ENCODE measurements at regions not wholly inside any gene's neighbourhood (a gene's known extent, or its start where the extent isn't known, plus 50 kb on each side); places are given as distances from the start of the nearest gene placed in this dataset.

DNA sequence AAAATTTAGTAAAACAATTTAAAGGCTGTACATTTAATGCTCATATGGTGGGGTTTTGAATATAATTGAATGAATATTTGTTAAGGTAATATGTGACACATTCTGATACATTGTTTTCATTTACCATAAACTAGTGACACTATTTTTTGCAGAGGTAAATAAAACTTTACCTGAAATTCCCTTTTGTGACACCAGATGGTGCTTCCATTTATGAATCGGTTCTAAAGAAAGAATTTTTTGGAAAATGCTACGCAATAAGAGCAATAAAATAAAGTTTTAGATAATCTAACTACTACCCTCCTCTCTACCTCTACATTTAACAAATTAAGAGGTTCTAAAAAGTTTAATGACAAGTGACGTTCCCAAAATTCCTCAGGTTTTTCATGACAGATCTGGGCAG lies 448.9 kb downstream of the MAGEB5 start:
- no peak overlapping the region for H3K4me3 Mint-ChIP-seq
- no peaks in the 10 kb centered on the region for H3K4me1 Mint-ChIP-seq (ENCODE audit: low read depth)
- H3K36me3 Mint-ChIP-seq (ENCODE audit: low read depth): no peaks in the 10 kb centered on the region
- ChIA-PET POLR2A (no interaction called here), CTCF (no interaction called here)
- H3K9me3 Mint-ChIP-seq (ENCODE audit: insufficient read depth): no peaks in the 10 kb centered on the region
- H3K27me3 Mint-ChIP-seq (ENCODE audit: low read depth): no peaks in the 10 kb centered on the region
- no peak for ATAC-seq
- DNase-seq: no peak
- H3K27ac Mint-ChIP-seq: no peak overlapping the region

DNA sequence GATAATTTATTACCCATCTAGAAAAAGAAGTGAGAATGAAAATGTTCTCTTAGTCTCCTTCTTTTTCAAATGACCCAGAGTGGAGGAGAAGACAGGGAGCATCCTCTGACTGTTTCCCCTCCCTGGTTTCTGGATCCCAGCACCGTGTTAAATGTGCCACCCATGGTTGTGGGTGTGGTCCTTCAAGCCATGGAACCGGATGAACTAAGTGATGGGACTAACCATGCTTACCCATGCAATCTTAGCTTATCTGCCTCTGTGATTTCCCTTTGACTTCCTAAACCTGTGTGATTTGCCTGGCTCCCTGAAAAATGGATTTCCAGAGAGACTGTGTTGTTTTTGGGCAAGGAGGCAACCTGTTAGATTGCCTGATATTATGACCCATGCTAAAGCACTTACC lies 437.1 kb downstream of the MAGEB5 start:
- ATAC-seq (no peak), DNase-seq (no peak)
- CTCF ChIA-PET: no interaction called here
- Mint-ChIP-seq H3K27me3 (ENCODE audit: low read depth) (no peaks in the 10 kb centered on the region), H3K4me3 (no peak overlapping the region), H3K27ac (no peak overlapping the region), H3K36me3 (ENCODE audit: low read depth) (no peaks in the 10 kb centered on the region), H3K4me1 (ENCODE audit: low read depth) (no peaks in the 10 kb centered on the region), H3K9me3 (ENCODE audit: insufficient read depth) (peaks cover 5% of the 10 kb centered on the region)
- POLR2A ChIA-PET: no interaction called here

DNA sequence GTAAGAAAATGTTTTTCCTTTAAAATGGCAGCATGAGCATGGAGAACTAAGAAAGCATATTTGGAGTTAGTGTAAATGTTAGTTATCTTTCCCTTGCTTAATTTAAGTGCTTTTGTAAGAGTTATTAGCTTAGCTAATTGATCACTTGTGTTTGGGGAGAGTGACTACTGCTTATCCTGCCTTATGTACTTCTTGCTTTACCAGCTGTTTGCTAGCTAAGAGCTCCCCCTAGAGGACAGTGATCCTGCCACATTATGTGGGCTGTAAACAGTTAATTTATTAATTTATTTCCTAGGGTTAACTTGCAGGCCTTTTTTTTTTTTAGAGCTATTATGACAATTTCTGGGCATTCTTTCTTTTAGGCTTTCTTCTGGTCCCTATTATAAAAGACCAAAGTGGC lies 435.8 kb downstream of the MAGEB5 start:
- peaks cover 5% of the 10 kb centered on the region for H3K9me3 Mint-ChIP-seq (ENCODE audit: insufficient read depth)
- no peaks in the 10 kb centered on the region for H3K27me3 Mint-ChIP-seq (ENCODE audit: low read depth)
- no peak for DNase-seq
- CTCF ChIA-PET: no interaction called here
- H3K27ac Mint-ChIP-seq: no peak overlapping the region
- no peaks in the 10 kb centered on the region for H3K4me1 Mint-ChIP-seq (ENCODE audit: low read depth)
- no peak for ATAC-seq
- no peak overlapping the region for H3K4me3 Mint-ChIP-seq
- no peaks in the 10 kb centered on the region for H3K36me3 Mint-ChIP-seq (ENCODE audit: low read depth)
- POLR2A ChIA-PET: interaction anchor here (0.6 kb wide), 1 partner anchor 236 kb away, joined by 3 read pairs; no protein-coding TSS in a partner anchor

DNA sequence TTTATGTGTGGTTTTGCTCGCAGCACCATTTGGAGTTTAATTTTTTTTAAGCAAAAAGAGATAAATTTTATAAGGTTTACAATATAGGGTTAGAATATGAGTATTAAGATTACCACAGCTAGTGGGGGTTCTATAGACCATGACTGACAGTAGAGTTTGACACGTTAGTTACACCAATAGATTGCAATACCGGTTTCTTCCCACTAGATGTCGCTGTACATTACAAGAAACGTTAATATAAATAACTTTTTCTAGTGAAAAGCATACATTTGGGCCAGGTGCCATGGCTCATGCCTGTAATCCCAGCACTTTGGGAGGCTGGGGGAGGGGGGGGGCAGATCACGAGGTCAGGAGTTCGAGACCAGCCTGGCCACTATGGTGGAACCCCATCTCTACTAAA lies 433.6 kb downstream of the MAGEB5 start:
- Mint-ChIP-seq H3K36me3 (ENCODE audit: low read depth) (no peaks in the 10 kb centered on the region), H3K4me3 (no peak overlapping the region)

DNA sequence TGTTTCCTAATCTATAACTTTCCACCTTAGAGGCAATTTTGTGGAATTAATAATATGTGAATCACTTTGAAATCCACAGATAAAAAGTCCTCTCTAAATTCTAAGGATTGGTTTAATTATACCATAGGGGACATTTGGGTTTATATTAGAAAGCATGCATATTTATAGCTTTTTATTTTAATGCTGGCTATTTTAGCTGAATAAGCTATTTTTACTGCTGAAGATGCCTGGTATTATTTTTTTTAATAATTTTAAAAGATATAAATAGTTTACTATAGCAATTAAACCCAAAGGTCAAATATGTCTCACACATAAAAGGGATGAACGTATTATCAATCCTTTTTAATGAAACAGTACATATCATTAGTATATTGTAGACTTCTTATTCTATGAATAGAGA lies 415.4 kb downstream of the MAGEB5 start:
- ChIA-PET POLR2A (no interaction called here), CTCF (no interaction called here)
- no peaks in the 10 kb centered on the region for H3K4me1 Mint-ChIP-seq (ENCODE audit: low read depth)
- no peak overlapping the region for H3K27ac Mint-ChIP-seq
- H3K27me3 Mint-ChIP-seq (ENCODE audit: low read depth): no peaks in the 10 kb centered on the region
- no peaks in the 10 kb centered on the region for H3K9me3 Mint-ChIP-seq (ENCODE audit: insufficient read depth)
- no peak for DNase-seq
- no peak for ATAC-seq
- no peak overlapping the region for H3K4me3 Mint-ChIP-seq
- H3K36me3 Mint-ChIP-seq (ENCODE audit: low read depth): no peaks in the 10 kb centered on the region

More for the DNA sequence above, 433.6 kb downstream of the MAGEB5 start:
- ChIA-PET POLR2A (no interaction called here), CTCF (interaction anchor here (0.7 kb wide), 1 partner anchor 16 kb away, joined by 3 read pairs; no protein-coding TSS in a partner anchor)
- Mint-ChIP-seq H3K27me3 (ENCODE audit: low read depth) (no peaks in the 10 kb centered on the region), H3K27ac (no peak overlapping the region), H3K9me3 (ENCODE audit: insufficient read depth) (no peaks in the 10 kb centered on the region), H3K4me1 (ENCODE audit: low read depth) (no peaks in the 10 kb centered on the region)
- no peak for ATAC-seq
- DNase-seq: no peak

DNA sequence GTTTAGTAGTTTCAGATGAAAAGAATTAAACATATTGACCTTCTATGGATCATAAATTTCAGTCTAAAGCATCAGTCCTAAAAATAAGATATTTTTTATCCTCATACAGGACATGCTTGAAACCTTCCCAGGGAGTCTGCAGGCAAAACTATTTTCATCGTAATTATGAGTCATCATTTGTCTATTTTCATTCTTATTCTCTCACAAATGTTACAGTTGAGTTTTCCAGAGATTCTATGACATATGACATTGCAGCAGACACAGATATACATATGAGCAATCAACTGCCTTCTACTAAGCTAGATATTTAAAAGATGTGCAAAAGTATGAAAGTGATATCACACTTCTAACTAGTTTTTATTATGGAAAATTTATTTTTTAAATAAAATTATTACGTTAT lies 398.0 kb downstream of the MAGEB5 start:
- Mint-ChIP-seq H3K36me3 (ENCODE audit: low read depth) (no peaks in the 10 kb centered on the region), H3K9me3 (ENCODE audit: insufficient read depth) (peaks cover 6% of the 10 kb centered on the region), H3K4me1 (ENCODE audit: low read depth) (no peaks in the 10 kb centered on the region), H3K4me3 (no peak overlapping the region), H3K27ac (no peak overlapping the region), H3K27me3 (ENCODE audit: low read depth) (no peaks in the 10 kb centered on the region)
- ChIA-PET POLR2A (no interaction called here), CTCF (no interaction called here)
- ATAC-seq (no peak), DNase-seq (no peak)

DNA sequence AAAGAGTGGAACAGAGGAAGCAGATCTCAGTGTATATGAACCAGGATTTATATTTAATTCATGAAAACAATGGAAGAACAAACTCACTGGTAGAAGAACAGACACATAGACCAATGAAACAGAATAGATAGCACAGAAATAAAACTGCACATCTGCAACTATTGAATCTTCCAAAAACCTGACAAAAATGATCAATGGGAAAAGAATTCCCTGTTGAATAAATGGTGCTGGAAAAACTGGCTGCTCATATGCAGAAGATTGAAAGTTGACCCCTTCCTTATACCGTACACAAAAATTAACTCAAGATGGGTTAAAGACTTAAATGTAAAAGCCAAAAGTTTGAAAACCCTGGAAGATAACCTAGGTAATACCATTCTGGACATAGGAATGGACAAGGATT lies 391.0 kb downstream of the MAGEB5 start:
- H3K9me3 Mint-ChIP-seq (ENCODE audit: insufficient read depth): no peaks in the 10 kb centered on the region
- ATAC-seq: no peak
- POLR2A ChIA-PET: no interaction called here
- H3K4me1 Mint-ChIP-seq (ENCODE audit: low read depth): no peaks in the 10 kb centered on the region
- CTCF ChIA-PET: no interaction called here
- DNase-seq: no peak
- H3K27me3 Mint-ChIP-seq (ENCODE audit: low read depth): no peaks in the 10 kb centered on the region
- no peak overlapping the region for H3K4me3 Mint-ChIP-seq
- no peak overlapping the region for H3K27ac Mint-ChIP-seq
- H3K36me3 Mint-ChIP-seq (ENCODE audit: low read depth): no peaks in the 10 kb centered on the region

DNA sequence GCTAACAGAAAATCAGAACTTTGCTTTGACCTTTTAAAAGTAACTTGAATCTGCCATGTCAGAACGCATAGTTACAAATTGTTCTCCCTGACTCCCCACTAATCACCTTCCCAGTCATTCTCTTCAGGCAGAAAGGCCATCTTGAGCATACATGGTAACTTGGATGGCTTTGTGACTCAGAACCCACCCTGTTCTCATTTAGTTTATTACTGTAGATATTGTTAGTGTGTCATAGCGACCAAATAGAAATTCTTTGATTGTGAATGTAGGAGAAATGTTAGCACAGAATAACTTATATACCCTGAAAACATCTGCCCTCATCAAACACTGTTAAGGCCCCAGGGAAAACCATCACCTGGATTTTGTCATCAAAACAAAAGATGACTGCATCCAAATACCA lies 382.0 kb downstream of the MAGEB5 start:
- DNase-seq: no peak
- ChIA-PET CTCF (no interaction called here), POLR2A (no interaction called here)
- Mint-ChIP-seq H3K4me3 (no peak overlapping the region), H3K36me3 (ENCODE audit: low read depth) (no peaks in the 10 kb centered on the region), H3K9me3 (ENCODE audit: insufficient read depth) (no peaks in the 10 kb centered on the region), H3K27ac (no peak overlapping the region), H3K27me3 (ENCODE audit: low read depth) (no peaks in the 10 kb centered on the region), H3K4me1 (ENCODE audit: low read depth) (no peaks in the 10 kb centered on the region)
- ATAC-seq: no peak

DNA sequence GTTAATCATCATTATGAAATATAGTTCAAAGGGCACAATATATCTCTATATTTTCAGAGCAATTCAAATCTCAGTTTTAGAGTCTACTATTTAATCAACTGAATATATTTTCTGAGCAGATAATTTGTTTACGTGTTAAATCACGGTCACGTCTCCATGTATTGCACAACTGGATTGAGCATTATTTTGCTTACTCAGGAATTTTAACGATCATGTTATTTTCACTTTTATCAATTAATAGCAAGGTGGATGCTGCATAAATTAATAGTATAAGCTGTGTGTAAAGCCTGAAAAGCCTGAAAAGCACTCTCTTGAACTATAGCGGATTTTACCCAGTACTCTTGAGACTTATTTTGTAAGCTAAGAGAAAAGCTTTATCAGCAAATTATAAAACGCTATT lies 374.9 kb downstream of the MAGEB5 start:
- ChIA-PET POLR2A (no interaction called here), CTCF (no interaction called here)
- ATAC-seq (no peak), DNase-seq (no peak)
- no peak overlapping the region for H3K27ac Mint-ChIP-seq
- no peaks in the 10 kb centered on the region for H3K9me3 Mint-ChIP-seq (ENCODE audit: insufficient read depth)
- no peaks in the 10 kb centered on the region for H3K27me3 Mint-ChIP-seq (ENCODE audit: low read depth)
- H3K4me3 Mint-ChIP-seq: no peak overlapping the region
- H3K4me1 Mint-ChIP-seq (ENCODE audit: low read depth): no peaks in the 10 kb centered on the region
- H3K36me3 Mint-ChIP-seq (ENCODE audit: low read depth): no peaks in the 10 kb centered on the region

DNA sequence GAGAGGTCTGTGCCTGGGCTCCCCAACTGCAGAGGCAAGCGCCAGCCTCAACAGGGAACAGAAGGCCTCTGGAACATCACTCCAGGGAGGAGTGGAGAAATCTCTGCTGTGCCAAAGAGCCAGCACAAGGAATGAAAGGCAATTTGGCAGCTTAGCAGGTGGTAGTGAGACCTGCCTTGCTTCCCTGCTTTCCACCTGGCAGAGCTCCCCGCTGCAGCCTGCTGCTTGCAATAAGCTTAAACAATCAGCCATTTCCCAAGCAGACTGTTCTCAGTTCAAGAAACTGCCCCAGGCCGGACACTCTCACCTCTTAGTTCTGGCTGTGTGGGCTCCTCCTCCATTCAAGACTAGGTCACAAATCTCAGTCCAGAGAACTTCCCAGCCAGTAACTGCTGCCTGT lies 370.6 kb downstream of the MAGEB5 start:
- Mint-ChIP-seq H3K36me3 (ENCODE audit: low read depth) (no peaks in the 10 kb centered on the region), H3K9me3 (ENCODE audit: insufficient read depth) (no peaks in the 10 kb centered on the region), H3K27me3 (ENCODE audit: low read depth) (no peaks in the 10 kb centered on the region), H3K4me3 (no peak overlapping the region), H3K27ac (no peak overlapping the region), H3K4me1 (ENCODE audit: low read depth) (no peaks in the 10 kb centered on the region)
- DNase-seq: no peak
- ChIA-PET POLR2A (no interaction called here), CTCF (interaction anchor here (0.5 kb wide), 1 partner anchor 137 kb away, joined by 3 read pairs; no protein-coding TSS in a partner anchor)
- no peak for ATAC-seq

DNA sequence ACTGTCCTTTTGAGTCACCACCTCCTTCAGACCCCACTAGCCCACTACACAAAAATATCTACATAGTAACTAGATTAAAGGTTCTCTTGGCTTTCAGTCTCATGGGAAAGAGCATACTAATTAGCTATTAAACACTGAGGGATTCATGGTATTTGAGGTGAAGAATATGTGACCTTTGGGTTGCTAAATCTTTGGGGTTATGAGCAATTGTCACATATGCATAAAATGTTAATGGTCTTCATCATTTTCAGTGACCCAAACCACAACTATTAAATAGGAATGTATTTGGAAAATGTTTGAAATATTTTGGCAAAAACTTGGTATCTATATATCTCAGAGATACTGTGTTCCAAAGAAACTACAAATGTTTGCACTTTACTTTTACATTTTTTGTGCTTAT lies 365.1 kb downstream of the MAGEB5 start:
- DNase-seq (no peak), ATAC-seq (no peak)
- ChIA-PET POLR2A (no interaction called here), CTCF (no interaction called here)
- H3K27me3 Mint-ChIP-seq (ENCODE audit: low read depth): no peaks in the 10 kb centered on the region
- H3K9me3 Mint-ChIP-seq (ENCODE audit: insufficient read depth): no peaks in the 10 kb centered on the region
- H3K4me1 Mint-ChIP-seq (ENCODE audit: low read depth): no peaks in the 10 kb centered on the region
- no peak overlapping the region for H3K27ac Mint-ChIP-seq
- H3K4me3 Mint-ChIP-seq: no peak overlapping the region
- H3K36me3 Mint-ChIP-seq (ENCODE audit: low read depth): no peaks in the 10 kb centered on the region

DNA sequence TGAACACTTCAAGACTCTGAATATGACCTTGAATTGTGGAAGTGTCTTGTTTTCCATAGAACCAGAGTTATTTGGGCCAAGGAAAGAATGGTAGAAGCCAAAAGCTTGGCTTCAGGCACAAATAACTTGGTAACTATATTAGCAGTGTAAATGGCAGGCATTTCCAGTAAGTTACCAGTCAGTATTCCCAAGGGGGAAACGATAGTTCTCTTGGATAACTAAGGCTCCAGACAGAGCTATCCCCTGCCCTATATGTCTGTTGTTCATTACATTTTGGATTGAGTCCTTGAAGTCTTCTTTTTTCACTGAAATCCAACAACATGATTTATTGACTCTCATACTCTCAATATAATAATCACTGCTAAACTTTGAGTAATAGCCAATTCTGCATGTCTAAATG lies 364.1 kb downstream of the MAGEB5 start:
- Mint-ChIP-seq H3K4me3 (no peak overlapping the region), H3K9me3 (ENCODE audit: insufficient read depth) (no peaks in the 10 kb centered on the region), H3K27me3 (ENCODE audit: low read depth) (no peaks in the 10 kb centered on the region), H3K36me3 (ENCODE audit: low read depth) (no peaks in the 10 kb centered on the region), H3K4me1 (ENCODE audit: low read depth) (no peaks in the 10 kb centered on the region), H3K27ac (no peak overlapping the region)
- ChIA-PET CTCF (no interaction called here), POLR2A (no interaction called here)
- no peak for DNase-seq
- ATAC-seq: no peak

DNA sequence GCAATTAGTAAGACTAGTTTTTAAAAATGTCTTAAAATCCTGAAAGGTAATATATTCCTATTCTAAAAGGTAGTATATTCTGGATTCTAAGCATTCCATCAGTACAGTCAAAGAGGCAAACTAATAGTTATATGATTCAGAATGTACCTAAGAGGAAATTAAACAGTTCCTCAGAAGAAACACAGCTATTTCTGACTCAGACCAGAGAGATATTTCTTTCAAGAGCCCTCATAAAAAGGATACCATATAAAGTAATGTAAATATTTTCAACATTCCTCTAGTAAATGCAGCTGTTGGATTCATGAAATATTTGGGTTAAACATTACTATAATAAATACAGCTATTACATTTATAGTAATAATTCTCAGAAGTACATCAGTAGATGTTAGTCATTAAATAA lies 358.3 kb downstream of the MAGEB5 start:
- DNase-seq (no peak), ATAC-seq (no peak)
- no peaks in the 10 kb centered on the region for H3K4me1 Mint-ChIP-seq (ENCODE audit: low read depth)
- POLR2A ChIA-PET: no interaction called here
- H3K4me3 Mint-ChIP-seq: no peak overlapping the region
- H3K36me3 Mint-ChIP-seq (ENCODE audit: low read depth): no peaks in the 10 kb centered on the region
- H3K9me3 Mint-ChIP-seq (ENCODE audit: insufficient read depth): no peaks in the 10 kb centered on the region
- CTCF ChIA-PET: no interaction called here
- H3K27ac Mint-ChIP-seq: no peak overlapping the region
- no peaks in the 10 kb centered on the region for H3K27me3 Mint-ChIP-seq (ENCODE audit: low read depth)
